Prostate gland (tissue), 2 donors: ENCODE measurements at regions not wholly inside any gene's neighbourhood (a gene's known extent, or its start where the extent isn't known, plus 50 kb on each side); places are given as distances from the start of the nearest gene placed in this dataset.
"Not testable (repeated sequence)": the region's sequence is repeated elsewhere in the genome, so short reads cannot be mapped to it uniquely, and the experiment has no call there.

Experiments used
- POLR2A ChIP-seq: fragments of 450-650 bp; IDR thresholded peaks from one replicate; pipeline ENCODE4 v1.6.1; 2016; ENCODE audit warnings: antibody characterized with exemption, mild to moderate bottlenecking
- TF ChIP-seq, protein P1 (sequence below), 4 experiments: fragments of 200-600 bp in 2 of 4; fragments of 450-650 bp in 2 of 4; sonication (generic) in 2 of 4; IDR thresholded peaks; 1 replicate in 3 of 4; 2 replicates in 1 of 4; pipeline ENCODE4 v1.5.1; 2016 to 2019; ENCODE audit warnings: antibody characterized with exemption in 4 of 4, mild to moderate bottlenecking in 2 of 4, moderate library complexity in 2 of 4

DNA sequence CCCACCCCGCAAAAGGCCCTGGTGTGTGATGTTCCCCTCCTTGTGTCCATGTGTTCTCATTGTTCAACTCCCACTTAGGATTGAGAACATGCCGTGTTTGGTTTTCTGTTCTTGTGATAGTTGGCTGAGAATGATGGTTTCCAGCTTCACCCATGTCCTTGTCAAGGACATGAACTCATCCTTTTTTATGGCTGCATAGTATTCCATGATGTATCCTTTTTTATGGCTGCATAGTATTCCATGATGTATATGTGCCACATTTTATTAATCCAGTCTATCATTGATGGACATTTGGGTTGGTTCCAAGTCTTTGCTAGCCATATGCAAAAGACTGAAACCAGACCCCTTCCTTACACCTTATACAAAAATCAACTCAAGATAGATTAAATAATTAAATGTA, 95.0 kb downstream of the ATOH1 start:
- TF ChIP-seq POLR2A: not testable (repeated sequence)
- TF ChIP-seq, protein P1, sequence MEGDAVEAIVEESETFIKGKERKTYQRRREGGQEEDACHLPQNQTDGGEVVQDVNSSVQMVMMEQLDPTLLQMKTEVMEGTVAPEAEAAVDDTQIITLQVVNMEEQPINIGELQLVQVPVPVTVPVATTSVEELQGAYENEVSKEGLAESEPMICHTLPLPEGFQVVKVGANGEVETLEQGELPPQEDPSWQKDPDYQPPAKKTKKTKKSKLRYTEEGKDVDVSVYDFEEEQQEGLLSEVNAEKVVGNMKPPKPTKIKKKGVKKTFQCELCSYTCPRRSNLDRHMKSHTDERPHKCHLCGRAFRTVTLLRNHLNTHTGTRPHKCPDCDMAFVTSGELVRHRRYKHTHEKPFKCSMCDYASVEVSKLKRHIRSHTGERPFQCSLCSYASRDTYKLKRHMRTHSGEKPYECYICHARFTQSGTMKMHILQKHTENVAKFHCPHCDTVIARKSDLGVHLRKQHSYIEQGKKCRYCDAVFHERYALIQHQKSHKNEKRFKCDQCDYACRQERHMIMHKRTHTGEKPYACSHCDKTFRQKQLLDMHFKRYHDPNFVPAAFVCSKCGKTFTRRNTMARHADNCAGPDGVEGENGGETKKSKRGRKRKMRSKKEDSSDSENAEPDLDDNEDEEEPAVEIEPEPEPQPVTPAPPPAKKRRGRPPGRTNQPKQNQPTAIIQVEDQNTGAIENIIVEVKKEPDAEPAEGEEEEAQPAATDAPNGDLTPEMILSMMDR (IDR thresholded peaks at IDR 0.05): not testable (repeated sequence)
